Osteocyte (in vitro differentiated cells): ENCODE measurements at regions not wholly inside any gene's neighbourhood (a gene's known extent, or its start where the extent isn't known, plus 50 kb on each side); places are given as distances from the start of the nearest gene placed in this dataset.

Experiments used
- DNase-seq: peaks from one replicate; pipeline ENCODE4 v3.0.0; 2021; ENCODE audit warnings: mixed read lengths; ENCODE audit not compliant: unreplicated experiment; ENCODE audit errors: extremely low spot score
- H3K27ac Mint-ChIP-seq: one replicate; pipeline ENCODE4 v1.8.0; 2021; ENCODE audit warnings: mild to moderate bottlenecking, mixed read lengths; ENCODE audit not compliant: unreplicated experiment
- H3K27me3 Mint-ChIP-seq: one replicate; pipeline ENCODE4 v1.8.0; 2021; ENCODE audit warnings: mixed read lengths; ENCODE audit not compliant: unreplicated experiment
- H3K36me3 Mint-ChIP-seq: one replicate; pipeline ENCODE4 v1.8.0; 2021; ENCODE audit warnings: mixed read lengths; ENCODE audit not compliant: unreplicated experiment
- H3K4me1 Mint-ChIP-seq: one replicate; pipeline ENCODE4 v1.8.0; 2021; ENCODE audit warnings: mixed read lengths; ENCODE audit not compliant: unreplicated experiment
- H3K4me3 Mint-ChIP-seq: one replicate; pipeline ENCODE4 v1.8.0; 2021; ENCODE audit warnings: mild to moderate bottlenecking, moderate library complexity, mixed read lengths; ENCODE audit not compliant: unreplicated experiment
- H3K9me3 Mint-ChIP-seq: one replicate; pipeline ENCODE4 v1.8.0; 2021; ENCODE audit warnings: mixed read lengths; ENCODE audit not compliant: unreplicated experiment
- CTCF ChIP-seq: fragments of 200-600 bp; sonication (generic); IDR thresholded peaks from 2 replicates; pipeline ENCODE4 v1.5.0; 2021; ENCODE audit warnings: antibody characterized with exemption, mild to moderate bottlenecking, moderate library complexity

GRCh38 chr6:94344866-94345265 lies 925.5 kb upstream of the EPHA7 start:
- Mint-ChIP-seq H3K27me3 (peaks cover 3% of the 10 kb centered on the region), H3K27ac (no peak overlapping the region), H3K9me3 (no peaks in the 10 kb centered on the region), H3K4me3 (no peak overlapping the region), H3K36me3 (no peaks in the 10 kb centered on the region), H3K4me1 (peaks cover 2% of the 10 kb centered on the region)
- TF ChIP-seq CTCF: no peak
- no peak for DNase-seq

GRCh38 chr6:94341173-94341572 lies 921.8 kb upstream of the EPHA7 start:
- TF ChIP-seq CTCF: no peak
- H3K4me3 Mint-ChIP-seq: no peak overlapping the region
- H3K9me3 Mint-ChIP-seq: no peaks in the 10 kb centered on the region
- H3K36me3 Mint-ChIP-seq: no peaks in the 10 kb centered on the region
- H3K4me1 Mint-ChIP-seq: no peaks in the 10 kb centered on the region
- DNase-seq: no peak
- peaks cover 7% of the 10 kb centered on the region for H3K27me3 Mint-ChIP-seq
- no peak overlapping the region for H3K27ac Mint-ChIP-seq

GRCh38 chr6:94323853-94324252 lies 904.5 kb upstream of the EPHA7 start:
- Mint-ChIP-seq H3K27ac (no peak overlapping the region), H3K36me3 (no peaks in the 10 kb centered on the region), H3K27me3 (no peaks in the 10 kb centered on the region), H3K9me3 (no peaks in the 10 kb centered on the region), H3K4me3 (no peak overlapping the region), H3K4me1 (no peaks in the 10 kb centered on the region)
- no peak for DNase-seq
- TF ChIP-seq CTCF: peak; percentile 43

GRCh38 chr6:94300424-94301144 lies 881.2 kb upstream of the EPHA7 start:
- Mint-ChIP-seq H3K9me3 (no peaks in the 10 kb centered on the region), H3K27me3 (no peaks in the 10 kb centered on the region), H3K4me3 (no peak overlapping the region), H3K36me3 (no peaks in the 10 kb centered on the region), H3K4me1 (no peaks in the 10 kb centered on the region), H3K27ac (no peak overlapping the region)
- TF ChIP-seq CTCF: no peak
- no peak for DNase-seq

- H3K4me1 Mint-ChIP-seq: no peaks in the 10 kb centered on the region
- H3K27me3 Mint-ChIP-seq: peaks cover 2% of the 10 kb centered on the region
- TF ChIP-seq CTCF: no peak
- DNase-seq: no peak
- H3K36me3 Mint-ChIP-seq: no peaks in the 10 kb centered on the region
- no peak overlapping the region for H3K27ac Mint-ChIP-seq
- no peaks in the 10 kb centered on the region for H3K9me3 Mint-ChIP-seq
- H3K4me3 Mint-ChIP-seq: no peak overlapping the region
Observed at GRCh38 chr6:94289131-94289530, 869.8 kb upstream of the EPHA7 start.
